ENCODE measurements at regions not wholly inside any gene's neighbourhood (a gene's known extent, or its start where the extent isn't known, plus 50 kb on each side); places are given as distances from the start of the nearest gene placed in this dataset.

DNA sequence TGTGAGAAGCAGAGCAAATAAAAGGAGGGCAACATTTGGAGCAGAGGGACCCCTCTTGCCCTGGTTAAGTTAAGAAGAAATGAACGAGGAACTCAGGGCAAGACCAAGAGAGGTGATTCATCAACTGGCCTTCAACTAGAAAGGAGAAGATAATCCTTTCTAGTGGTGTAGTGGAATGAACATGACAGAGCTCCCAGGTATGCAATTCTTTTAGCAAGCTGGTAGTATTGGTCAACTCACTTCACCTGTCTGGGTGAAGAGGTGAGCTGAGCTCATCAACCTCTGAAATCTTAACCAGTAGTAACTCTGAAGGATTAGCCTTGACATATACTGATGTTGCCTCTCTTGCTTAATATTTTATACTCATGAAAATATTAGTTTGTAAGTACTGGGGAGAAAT lies 1024.7 kb upstream of the GOT2 start:
- no peak for DNase-seq

DNA sequence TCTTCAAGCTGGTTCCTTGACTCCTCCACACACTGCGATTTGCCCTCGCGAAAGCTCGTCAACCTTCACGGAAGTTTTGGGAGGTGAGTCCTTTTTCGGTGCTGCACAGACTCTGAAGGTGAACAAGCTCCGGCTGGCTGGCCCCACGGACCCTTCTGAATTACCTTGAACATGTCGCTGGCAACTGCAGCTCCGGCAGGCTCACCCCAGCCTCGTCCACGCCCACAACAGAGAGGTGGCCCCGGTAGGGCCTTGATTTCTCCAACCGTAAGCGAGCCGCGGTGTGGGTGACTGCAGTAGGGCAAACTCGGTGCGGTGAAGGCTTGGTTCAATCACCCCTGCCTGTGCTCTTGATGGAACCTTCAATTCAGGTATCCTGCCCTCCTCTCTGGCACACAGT lies 1020.7 kb upstream of the GOT2 start:
- DNase-seq = no peak

DNA sequence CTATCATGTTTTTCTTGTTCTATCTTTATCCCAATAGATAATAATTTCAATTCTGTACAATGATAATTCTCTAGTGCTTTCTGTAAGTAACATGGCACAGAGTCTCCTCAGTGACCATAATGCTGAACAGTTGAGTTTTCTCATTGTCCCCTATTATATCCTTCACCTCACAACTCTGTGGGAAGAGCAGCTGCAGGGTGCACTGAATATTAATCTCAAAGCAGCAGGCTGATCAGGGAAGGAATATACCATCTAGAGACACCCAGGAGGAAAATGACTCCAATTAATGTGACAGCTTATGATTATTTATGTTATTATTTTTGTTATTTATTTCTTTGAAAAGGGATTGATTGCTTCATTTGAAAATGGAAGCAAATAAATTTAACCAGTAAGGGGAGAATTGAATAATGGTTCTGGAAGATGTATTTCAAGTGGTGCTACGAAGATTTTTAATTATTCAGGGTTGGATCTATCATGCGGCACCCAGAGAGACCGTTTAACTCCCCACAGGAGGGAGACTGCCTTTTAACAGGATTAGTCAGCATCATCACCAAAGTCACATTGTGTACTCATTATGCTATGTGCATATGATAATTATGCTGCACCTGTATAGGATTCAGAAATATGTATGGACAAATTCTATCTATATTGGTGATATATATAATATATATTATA lies 1015.7 kb upstream of the GOT2 start:
- DNase-seq = no peak

DNA sequence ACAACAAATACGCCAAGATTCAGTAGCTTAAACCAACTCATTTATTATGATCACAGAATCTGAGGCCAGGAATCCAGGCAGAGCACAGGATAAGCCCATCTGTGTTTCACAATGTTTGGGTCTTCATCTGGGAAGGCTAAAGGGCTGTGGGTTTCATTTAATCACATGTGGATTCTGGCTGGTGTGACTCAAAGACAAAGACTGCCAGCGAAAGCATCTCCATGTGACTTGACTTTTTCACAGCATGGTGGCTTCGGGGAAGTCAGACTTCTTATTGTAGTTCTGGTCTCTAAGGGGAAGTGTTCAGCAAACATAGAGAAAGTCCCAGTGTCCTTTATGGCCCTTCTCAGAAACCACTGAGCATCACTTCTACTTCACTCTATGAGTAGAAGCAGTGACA lies 1014.4 kb upstream of the GOT2 start:
- DNase-seq = no peak

DNA sequence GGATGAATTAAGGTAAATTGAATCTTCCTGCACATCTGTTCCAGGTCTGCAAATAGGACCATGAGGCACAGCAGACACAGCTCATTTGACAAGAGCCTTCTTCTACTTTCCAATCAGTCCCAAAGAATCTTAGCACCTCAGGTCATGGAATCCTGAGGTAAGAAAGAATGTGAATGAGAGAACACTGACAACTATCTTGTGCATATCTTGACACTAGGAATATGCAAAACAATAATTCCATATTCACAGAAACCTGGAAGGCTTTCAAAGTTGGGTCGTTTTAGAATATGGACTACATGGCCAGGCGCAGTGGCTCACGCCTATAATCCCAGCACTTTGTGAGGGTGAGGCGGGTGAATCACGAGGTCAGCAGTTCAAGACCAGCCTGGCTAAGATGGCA lies 1009.4 kb upstream of the GOT2 start:
- no peak for DNase-seq

DNA sequence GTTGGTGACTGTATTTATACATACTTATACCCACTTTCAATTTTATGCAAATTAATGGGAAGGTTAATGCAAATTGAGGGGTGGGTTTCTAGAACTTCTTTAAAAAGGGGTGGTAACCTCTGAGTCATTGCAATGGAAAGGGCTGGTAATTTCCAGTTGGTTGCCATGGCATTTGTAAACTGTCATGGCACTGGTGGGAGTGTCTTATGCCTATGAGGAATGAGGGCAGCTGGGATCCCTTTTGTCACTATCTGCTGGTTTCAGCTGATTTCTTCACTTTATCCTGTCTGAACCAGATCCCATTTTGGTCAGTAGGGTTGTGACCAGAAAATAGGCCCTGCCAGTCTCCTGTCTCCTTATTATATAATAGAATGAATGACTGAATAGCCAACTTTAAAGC lies 1006.7 kb upstream of the GOT2 start:
- DNase-seq = no peak

DNA sequence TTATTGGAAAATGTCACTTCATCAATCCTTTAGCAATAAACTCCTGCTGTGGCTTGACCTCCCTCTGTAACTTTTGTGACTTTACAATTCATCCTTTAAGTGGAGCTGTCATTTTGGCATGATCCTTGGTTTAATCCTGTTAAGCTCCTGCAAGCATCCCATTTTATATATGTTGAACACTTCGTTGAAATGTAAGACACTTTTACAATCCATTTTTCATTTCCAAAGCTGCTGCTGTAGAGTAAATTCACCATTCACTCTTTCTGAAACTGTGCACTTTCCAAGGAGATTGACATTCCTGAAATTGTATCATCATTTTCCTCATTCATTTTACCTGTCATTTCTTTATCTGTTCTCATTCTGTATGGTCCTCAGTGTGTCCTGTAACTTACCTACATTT lies 1003.2 kb upstream of the GOT2 start:
- no peak for DNase-seq

DNA sequence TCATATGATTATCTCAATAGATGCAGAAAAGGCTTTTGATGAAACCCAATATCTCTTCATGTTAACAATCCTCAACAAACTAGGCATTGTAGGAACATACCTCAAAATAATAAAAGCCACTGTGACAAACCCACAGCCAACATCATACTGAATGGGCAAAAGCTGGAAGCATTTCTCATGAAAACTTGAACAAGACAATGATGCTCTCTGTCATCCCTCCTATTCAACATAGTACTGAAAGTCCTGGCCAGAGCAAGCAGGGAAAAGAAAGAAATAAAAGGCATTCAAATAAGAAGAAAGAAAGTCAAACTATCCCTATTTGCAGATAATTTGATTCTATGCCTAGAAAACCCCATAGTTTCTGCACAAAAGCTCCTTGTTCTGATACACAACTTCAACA lies 999.2 kb upstream of the GOT2 start:
- no peak for DNase-seq

DNA sequence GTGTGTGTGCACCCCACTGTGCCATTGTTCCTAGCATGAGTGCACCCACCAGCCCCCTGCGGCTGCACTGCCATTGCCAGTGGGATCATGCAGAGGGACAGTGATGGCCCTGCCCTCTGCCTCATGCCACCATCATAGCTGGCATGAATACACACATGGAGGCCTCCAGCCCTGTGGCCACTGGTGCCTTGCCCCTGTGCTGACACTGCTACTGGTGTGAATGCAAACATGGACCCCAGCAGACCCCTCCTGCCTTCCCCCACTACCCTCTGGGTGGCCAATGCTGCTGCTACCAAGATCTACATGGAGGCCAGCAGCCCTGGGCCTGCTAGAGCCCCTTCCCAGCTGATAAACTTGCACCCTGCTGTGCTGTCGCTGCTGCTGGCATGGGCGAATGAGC lies 995.5 kb upstream of the GOT2 start:
- DNase-seq = no peak

DNA sequence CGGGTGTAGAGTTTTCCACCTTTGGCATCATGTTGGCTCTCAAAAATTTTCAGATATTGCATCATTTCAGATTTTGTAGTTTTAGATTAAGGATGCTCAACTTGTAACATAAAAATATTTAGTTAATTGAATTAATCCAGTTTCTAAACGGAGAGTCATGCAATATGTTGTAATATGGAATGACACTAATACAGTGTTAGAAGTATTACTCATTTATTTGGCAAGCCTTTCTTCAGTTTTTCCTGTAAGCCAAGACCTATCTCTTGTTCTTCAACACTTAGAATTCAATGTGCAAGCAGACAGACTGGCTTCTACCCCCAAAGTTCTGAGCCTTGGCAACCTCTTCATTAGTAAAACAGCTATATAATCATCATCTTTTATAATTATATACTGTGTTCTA lies 985.0 kb upstream of the GOT2 start:
- no peak for DNase-seq

DNA sequence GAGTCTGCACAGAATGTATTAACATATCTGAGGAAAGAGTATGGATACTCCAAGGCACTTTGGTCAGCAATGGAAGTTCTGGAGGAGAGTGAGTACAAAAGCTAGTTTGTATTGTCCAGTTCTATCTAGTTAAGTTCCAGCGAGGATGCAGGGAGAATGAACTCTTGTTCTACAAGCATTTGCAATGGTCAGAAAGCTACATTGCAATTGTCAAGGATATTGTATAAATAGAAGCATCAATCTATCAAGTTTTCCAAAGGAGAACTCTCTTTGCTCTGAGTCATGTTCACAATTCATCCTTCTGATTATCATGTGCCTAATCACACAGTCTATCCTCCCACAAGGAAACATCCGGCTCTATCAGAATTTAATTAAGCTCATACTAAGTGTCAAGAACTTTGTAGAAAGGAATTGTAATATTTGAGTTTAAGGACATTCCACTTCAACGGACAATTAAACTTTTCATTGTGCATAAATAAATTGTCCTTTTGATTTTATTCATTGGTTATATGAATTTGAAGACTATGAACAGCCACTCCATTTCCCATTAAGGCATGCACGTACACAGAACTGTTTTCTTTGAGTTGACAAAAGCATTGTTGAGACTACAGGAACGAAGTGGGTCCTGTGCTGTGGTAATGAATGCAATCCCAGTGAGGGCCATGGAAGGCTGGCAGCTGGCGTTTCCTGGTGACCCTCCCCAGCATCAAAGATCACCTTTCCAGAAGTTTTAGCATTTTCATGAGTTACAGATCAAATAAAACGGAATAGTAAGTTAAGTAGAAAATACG lies 973.5 kb upstream of the GOT2 start:
- DNase-seq = no peak

DNA sequence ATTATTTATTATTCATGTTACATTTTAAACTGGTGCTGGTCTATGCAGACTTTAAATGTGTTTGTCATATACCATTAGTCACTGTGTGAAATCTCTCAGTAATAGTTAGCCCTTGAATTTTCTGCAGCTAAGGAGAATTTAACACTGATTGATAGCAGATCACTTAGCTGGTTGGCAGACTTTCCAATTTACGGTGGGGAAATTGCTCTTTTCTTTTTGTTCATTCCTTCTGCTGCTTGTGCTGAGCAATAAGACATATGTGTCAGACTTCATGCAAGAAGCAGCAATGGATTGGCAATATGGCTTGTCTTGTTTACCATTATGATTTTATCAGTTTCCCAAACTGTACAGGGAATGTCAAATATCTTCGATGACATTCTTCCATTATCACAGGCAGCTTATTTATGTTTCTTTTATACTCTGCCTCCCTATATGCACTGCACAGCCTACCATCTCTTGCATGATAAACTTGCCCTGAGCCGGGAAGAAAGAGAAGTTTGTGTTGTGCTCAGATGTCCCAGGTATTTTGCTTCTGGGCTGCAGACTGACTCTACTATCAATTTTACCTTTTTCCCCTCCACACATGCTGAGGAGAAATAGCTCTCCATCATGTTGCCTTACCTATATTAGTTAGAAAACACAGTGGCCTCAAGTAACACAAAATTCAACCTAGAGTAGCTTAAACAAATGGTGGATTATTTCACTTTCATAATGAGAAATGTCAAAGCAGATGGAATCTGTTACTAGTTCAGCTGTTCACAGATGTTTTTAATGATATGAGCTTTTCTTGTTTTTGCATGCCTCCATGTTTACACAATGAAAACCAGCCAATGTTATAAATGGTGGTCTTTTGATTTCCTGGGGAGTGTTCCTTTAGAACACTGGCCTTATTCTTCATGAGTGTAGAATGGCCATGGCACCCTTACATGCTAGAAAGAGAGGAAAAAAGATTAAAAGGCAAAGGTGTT lies 968.1 kb upstream of the GOT2 start:
- DNase-seq = no peak

DNA sequence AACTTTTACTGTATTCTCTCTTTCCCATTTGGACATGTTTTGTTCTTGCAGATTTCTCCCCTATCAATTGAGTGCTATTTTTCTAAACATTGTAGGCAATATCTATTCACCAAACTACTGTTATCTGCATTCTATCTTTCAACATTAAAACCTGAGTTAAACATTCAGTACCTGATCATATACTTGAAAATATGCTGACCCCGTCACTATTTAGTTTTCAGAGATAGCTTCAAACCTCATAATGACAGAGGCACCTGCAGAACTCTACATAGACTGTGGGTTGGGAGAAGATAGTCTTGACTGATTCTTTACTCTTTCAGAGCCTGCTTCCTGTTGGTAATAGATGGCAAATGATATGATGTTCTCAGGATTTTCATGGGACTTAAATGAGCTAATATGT lies 965.7 kb upstream of the GOT2 start:
- no peak for DNase-seq

DNA sequence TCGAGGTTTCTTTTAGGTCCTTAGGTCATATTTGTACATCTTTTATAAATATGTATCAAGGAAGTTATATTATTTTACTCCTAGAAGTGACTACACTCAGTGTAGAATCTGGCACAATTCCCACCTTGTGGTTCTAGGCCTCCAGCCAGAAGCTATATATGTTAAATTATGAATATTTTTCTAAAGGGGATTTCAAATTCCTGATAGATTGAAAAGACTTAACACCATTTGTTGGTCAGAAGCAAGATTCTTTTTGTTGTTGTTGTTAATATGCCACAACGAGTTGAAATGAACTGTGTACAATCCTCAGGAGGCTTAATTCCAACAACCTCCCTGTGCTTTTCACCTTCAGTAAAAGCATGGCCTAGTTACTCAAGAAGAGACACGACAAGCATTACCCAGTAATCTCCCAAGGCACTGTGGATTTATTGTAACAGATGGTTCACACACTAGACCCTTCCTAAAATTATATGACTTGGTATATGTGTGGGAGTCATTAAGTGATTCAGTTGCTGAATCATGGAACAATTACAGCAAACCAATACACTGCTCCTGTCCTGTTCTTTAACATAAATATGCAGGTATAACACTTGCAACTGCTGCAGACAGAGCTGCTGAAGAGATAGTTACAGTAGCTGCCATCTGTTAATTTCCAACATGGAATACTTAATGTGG lies 964.4 kb upstream of the GOT2 start:
- no peak for DNase-seq

DNA sequence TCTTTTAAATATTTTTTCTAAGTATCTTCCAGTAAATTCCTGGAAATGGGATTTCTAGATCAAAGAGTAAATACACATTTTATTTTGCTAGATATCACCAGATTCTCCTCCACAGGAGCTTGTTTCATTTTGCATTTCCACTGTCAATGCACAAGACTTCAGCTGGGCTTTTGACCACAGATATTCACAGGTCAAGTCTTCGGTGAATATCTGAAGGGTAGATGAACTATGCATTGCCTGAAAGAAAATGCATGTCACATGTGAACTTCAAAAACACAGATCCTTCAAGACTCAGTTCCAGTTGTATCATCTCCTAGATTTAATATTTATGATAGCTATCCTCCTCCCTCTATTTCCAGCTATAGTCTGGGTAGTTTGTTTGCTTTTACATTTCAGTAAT lies 963.6 kb upstream of the GOT2 start:
- no peak for DNase-seq

DNA sequence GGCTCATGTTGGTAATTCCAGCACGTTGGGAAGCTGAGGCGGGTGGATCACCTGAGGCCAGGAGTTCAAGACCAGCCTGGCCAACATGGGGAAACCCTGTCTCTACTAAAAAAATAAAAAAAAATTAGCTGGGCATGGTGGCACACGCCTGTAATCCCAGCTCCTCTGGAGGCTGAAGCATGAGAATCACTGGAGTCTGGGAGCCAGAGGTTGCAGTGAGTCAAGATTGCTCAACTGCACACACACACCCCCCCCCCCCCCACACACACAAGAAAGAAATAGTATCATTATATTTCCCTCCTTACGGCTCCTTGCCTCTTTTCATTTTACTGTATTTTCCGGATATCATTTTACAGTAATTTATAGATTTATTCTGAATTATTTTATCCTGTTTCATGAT lies 963.1 kb upstream of the GOT2 start:
- no peak for DNase-seq

DNA sequence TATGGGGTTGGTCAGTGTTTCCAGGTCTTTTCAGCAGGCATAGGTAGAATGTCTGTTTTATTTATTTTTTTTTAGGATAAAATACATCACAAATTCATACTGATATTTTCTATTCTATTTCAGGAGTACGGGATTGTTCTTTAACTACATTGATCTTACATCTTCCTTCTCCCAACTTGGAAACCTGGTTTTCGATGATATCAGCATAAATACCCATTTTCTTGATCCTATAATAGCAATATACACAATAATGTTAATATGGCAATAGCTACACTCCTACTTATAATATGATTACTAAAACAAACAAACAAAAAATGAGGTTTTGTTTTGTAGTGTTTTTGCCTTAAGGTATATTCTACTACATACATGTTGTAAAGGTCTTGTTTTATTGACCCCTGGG lies 962.4 kb upstream of the GOT2 start:
- DNase-seq = no peak

DNA sequence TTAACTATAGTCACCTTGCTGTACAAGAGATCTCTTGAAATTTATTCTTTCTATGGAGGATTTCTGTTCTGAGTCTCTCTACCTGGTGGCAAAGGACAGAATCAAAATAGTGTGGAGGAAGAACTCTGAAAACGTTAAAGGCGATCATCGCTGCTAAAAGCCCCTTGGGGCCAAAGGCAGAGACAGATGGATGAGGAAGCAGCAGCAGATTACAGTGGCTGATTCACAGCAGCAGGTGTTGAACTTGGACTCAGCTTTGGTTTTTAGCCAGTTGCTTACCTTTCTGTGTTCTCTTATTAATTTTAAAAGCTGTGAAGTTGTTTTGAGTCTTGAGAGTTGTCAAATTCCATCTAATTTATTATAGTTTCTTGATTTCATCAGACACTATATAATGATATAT lies 956.1 kb upstream of the GOT2 start:
- DNase-seq = no peak

DNA sequence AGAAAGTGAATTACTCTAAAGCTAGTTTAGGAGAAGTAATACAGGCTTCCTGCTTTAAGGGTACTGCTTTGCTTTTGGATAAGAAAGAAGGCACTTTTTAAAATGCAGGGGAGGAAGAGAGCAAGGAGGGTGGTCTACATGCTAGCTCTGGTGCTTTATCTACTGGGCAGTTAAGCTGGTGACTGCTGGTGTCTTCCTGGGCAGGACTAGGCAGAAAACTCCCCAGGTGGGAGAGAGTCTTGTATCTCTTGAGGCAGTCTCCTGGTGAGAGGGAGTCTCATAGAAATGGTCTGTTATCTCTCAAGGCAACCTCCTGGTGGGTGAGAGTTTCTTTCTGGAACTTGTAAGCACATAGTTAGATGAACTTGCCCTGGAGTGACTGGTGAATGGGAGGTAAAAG lies 953.9 kb upstream of the GOT2 start:
- DNase-seq = no peak

DNA sequence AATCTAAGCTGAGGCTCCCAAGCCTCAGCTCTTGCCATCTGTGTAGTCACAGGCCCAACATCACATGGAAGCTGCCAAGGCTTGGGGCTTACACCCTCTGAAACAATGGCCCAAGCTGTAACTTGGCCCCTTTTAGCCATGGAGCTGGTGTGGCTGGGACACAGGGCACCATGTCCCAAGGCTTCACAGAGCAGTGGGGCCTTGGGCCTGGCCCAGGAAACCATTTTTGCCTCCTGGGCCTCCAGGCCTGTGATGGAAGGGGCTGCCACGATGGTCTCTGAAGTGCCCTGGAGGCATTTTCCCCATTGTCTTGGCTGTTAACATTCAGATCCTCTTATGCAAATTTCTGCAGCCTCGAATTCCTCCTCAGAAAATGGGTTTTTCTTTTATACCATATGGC lies 952.3 kb upstream of the GOT2 start:
- no peak for DNase-seq

DNA sequence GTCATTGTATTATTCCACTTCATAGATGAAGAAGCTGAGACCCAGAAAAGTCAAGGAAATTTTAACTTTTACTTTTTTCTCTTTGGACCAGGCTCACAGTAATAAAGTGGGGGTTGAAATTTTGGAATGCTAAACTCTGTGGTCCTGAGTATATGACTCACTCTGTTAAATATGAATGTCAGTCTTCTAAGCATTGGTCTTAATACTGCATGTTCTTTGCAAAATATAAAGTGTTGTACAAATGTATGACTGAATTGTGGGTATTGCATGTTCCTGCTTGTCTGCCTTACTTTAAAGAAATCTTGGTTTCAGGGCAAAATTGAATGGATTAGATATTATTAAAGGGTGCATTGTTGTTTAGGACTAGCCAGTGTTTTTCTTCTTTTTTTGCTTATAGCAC lies 950.8 kb upstream of the GOT2 start:
- DNase-seq = no peak

DNA sequence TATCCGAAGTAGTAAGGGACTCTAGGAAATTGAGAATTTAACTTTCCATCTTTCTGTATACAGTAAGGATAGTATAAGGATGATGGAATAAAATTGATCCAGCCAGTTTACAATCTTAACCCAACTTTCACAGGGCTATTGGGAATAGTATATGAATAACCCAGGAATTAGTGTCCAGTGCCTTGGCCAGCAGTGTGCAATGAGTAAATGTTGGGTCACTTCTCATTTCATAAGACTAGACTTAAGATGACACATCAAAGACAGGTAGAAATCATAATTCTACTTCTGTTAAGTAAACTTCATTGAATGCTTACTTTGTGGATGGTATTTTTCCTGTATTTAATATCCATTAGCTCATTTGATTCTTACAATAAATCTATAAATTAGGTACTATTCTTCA lies 949.6 kb upstream of the GOT2 start:
- no peak for DNase-seq

DNA sequence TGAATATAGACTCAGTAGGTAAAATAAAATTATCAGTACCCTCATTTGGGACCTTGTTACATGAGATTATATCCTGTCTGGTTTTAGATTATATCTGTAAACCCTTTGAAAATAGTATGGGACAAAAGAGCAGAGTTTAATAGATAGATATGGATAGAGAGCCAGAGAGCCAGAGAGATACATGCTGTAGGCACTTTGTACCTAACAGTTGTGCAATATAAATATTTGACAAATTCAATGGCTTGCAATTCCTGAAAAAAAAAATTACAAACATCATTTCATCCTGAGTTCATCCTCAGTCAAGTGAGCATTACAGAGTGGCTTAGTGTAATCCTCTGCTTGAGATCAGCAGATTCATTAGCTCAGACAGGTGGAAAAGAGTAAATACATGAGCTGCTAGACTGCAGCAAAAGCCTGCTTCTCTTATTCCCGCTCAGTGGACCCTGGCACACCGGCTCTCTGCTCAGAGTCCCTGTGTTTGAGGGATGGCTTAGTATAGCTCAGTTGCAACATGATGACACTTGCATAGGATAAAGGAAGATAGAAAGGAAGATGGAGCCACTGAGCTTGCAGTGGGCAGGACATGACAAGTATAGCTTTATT lies 931.6 kb upstream of the GOT2 start:
- DNase-seq = no peak

Data from stimulated activated CD4-positive, alpha-beta T cell treated with anti-CD3 and anti-CD28 coated beads, Interleukin-15, amount 100 ng/mL, for 24 hours (primary cell).